IMR-90 (cell line): ENCODE measurements at regions not wholly inside any gene's neighbourhood (a gene's known extent, or its start where the extent isn't known, plus 50 kb on each side); places are given as distances from the start of the nearest gene placed in this dataset.

Source experiments
- ATAC-seq: fragments of 200-7000 bp; cut with Tn5 transposase; 2 replicates; pipeline ENCODE4 v1.9.1; 2020; ENCODE audit warnings: low read depth, mild to moderate bottlenecking, moderate library complexity
- BruUV-seq: library from RNA; stranded (reverse); fragments of 400-500 nt; replicated peaks from 2 replicates; lab custom pipeline; 2021; lab: Mats Ljungman, UMichigan
- CTCF ChIA-PET: fragments of 300-600 bp; formaldehyde crosslinking; extraction: SDS; loops from one replicate; lab custom pipeline; 2021; ENCODE audit warnings: antibody characterized with exemption; lab: Yijun Ruan, JAX
- POLR2A ChIA-PET: fragments of 300-600 bp; sonication (Branson Sonifier 250); formaldehyde crosslinking; loops from one replicate; lab custom pipeline; 2022; ENCODE audit warnings: antibody characterized with exemption; ENCODE audit not compliant: unreplicated experiment; lab: Charles Lee
- DNase-seq: peaks from one replicate; pipeline ENCODE4 v3.0.0; 2013
- H2AFZ ChIP-seq: replicated peaks from 2 replicates; pipeline ENCODE3; 2013; ENCODE audit warnings: low read length, mild to moderate bottlenecking; ENCODE audit not compliant: poor library complexity
- H2AK5ac ChIP-seq: 2 replicates; pipeline ENCODE4 v1.6.1; 2013; ENCODE audit warnings: low read depth, low read length, inconsistent platforms
- H2AK9ac ChIP-seq: replicated peaks from 2 replicates; pipeline ENCODE3; 2013; ENCODE audit warnings: mild to moderate bottlenecking, low read depth, low read length, moderate library complexity; ENCODE audit not compliant: poor library complexity
- H2BK120ac ChIP-seq: 2 replicates; pipeline ENCODE4 v1.6.1; 2013; ENCODE audit warnings: low read depth, low read length, inconsistent platforms
- H2BK15ac ChIP-seq: 3 replicates; pipeline ENCODE4 v1.6.1; 2013; ENCODE audit warnings: low read depth, low read length, inconsistent platforms
- H2BK20ac ChIP-seq: 2 replicates; pipeline ENCODE4 v1.6.1; 2013; ENCODE audit warnings: low read depth, mild to moderate bottlenecking, inconsistent platforms, low read length, moderate library complexity
- H2BK5ac ChIP-seq: 2 replicates; pipeline ENCODE4 v1.6.1; 2013; ENCODE audit warnings: mild to moderate bottlenecking, low read depth, low read length, inconsistent platforms; ENCODE audit not compliant: poor library complexity, severe bottlenecking
- H3K14ac ChIP-seq: replicated peaks from 2 replicates; pipeline ENCODE4 v1.6.1; 2013; ENCODE audit warnings: low read depth, low read length, inconsistent platforms
- H3K18ac ChIP-seq: 2 replicates; pipeline ENCODE4 v1.6.1; 2013; ENCODE audit warnings: low read depth, low read length, control low read depth
- H3K23ac ChIP-seq: 2 replicates; pipeline ENCODE4 v1.6.1; 2013; ENCODE audit warnings: low read depth, low read length, inconsistent platforms
- H3K27ac ChIP-seq: 2 replicates; pipeline ENCODE4 v1.5.1; 2013; ENCODE audit warnings: mild to moderate bottlenecking, control low read depth, low read length; ENCODE audit not compliant: insufficient read depth
- H3K27me3 ChIP-seq: 2 replicates; pipeline ENCODE4 v1.6.1; 2013; ENCODE audit warnings: low read length; ENCODE audit not compliant: control insufficient read depth, insufficient read depth
- H3K36me3 ChIP-seq: 2 replicates; pipeline ENCODE4 v1.6.1; 2013; ENCODE audit warnings: low read length, mixed read lengths; ENCODE audit not compliant: control insufficient read depth, insufficient read depth
- H3K4ac ChIP-seq: 2 replicates; pipeline ENCODE4 v1.6.1; 2013; ENCODE audit warnings: low read depth, low read length, inconsistent platforms
- H3K4me1 ChIP-seq: 2 replicates; pipeline ENCODE4 v1.6.1; 2013; ENCODE audit warnings: low read length, mixed read lengths; ENCODE audit not compliant: control insufficient read depth, insufficient read depth
- H3K4me2 ChIP-seq: 2 replicates; pipeline ENCODE4 v1.6.1; 2013; ENCODE audit warnings: low read depth, mild to moderate bottlenecking, control low read depth, low read length, moderate library complexity
- H3K4me3 ChIP-seq: 2 replicates; pipeline ENCODE4 v1.5.1; 2013; ENCODE audit warnings: low read depth, mild to moderate bottlenecking, control low read depth, low read length, moderate library complexity; ENCODE audit not compliant: insufficient read depth
- H3K56ac ChIP-seq: 2 replicates; pipeline ENCODE4 v1.6.1; 2013; ENCODE audit warnings: low read length, inconsistent platforms; ENCODE audit not compliant: insufficient read depth; ENCODE audit errors: extremely low read depth
- H3K79me1 ChIP-seq, 2 experiments: 2 replicates each; pipeline ENCODE4 v1.6.1; 2013; ENCODE audit warnings: low read length in 2 of 2, inconsistent platforms in 1 of 2, low read depth in 1 of 2
- H3K9ac ChIP-seq: 2 replicates; pipeline ENCODE4 v1.6.1; 2013; ENCODE audit warnings: low read depth, low read length, control low read depth
- H3K9me1 ChIP-seq: 2 replicates; pipeline ENCODE4 v1.6.1; 2013; ENCODE audit warnings: low read length, inconsistent platforms; ENCODE audit not compliant: insufficient read depth
- H3K9me3 ChIP-seq: 2 replicates; pipeline ENCODE4 v1.6.1; 2013; ENCODE audit warnings: low read length; ENCODE audit not compliant: control insufficient read depth, insufficient read depth
- H4K20me1 ChIP-seq: 2 replicates; pipeline ENCODE4 v1.6.1; 2013; ENCODE audit warnings: low read length, inconsistent platforms; ENCODE audit not compliant: insufficient read depth
- H4K5ac ChIP-seq: 2 replicates; pipeline ENCODE4 v1.6.1; 2013; ENCODE audit warnings: mild to moderate bottlenecking, low read depth, low read length, control low read depth
- H4K8ac ChIP-seq, 2 experiments: 2 replicates each; pipeline ENCODE4 v1.6.1; 2013; ENCODE audit warnings: low read depth in 2 of 2, low read length in 2 of 2, control low read depth in 1 of 2, inconsistent platforms in 1 of 2
- H4K91ac ChIP-seq: 2 replicates; pipeline ENCODE4 v1.6.1; 2013; ENCODE audit warnings: low read depth, low read length, inconsistent platforms; ENCODE audit not compliant: insufficient read depth
- BHLHE40 ChIP-seq: fragments of 150-350 bp; IDR thresholded peaks from 2 replicates; pipeline ENCODE4 v1.6.1; 2016; ENCODE audit warnings: mild to moderate bottlenecking, low read depth, low read length
- CEBPB ChIP-seq: IDR thresholded peaks from 2 replicates; pipeline ENCODE4 v1.6.1; 2012; ENCODE audit warnings: low read depth, low read length, improper control_type of control experiment
- CHD1 ChIP-seq: IDR thresholded peaks from 2 replicates; pipeline ENCODE4 v1.6.1; 2012; ENCODE audit warnings: low read depth, low read length, improper control_type of control experiment
- ELK1 ChIP-seq: fragments of 150-350 bp; IDR thresholded peaks from 2 replicates; pipeline ENCODE4 v1.6.1; 2016; ENCODE audit warnings: low read depth, mild to moderate bottlenecking, low read length, moderate library complexity, borderline replicate concordance
- FOS ChIP-seq: fragments of 150-350 bp; IDR thresholded peaks from 2 replicates; pipeline ENCODE4 v1.6.1; 2016; ENCODE audit warnings: low read depth, low read length
- MAFK ChIP-seq: IDR thresholded peaks from 2 replicates; pipeline ENCODE4 v1.6.1; 2012; ENCODE audit warnings: low read depth, low read length, improper control_type of control experiment
- MAZ ChIP-seq: IDR thresholded peaks from 2 replicates; pipeline ENCODE4 v1.6.1; 2012; ENCODE audit warnings: low read depth, mild to moderate bottlenecking, low read length, improper control_type of control experiment, moderate library complexity, borderline replicate concordance
- MXI1 ChIP-seq: IDR thresholded peaks from 2 replicates; pipeline ENCODE4 v1.6.1; 2012; ENCODE audit warnings: low read depth, mild to moderate bottlenecking, low read length, moderate library complexity, borderline replicate concordance
- NFE2L2 ChIP-seq: fragments of 150-350 bp; IDR thresholded peaks from 2 replicates; pipeline ENCODE4 v1.6.1; 2016; ENCODE audit warnings: low read depth, mild to moderate bottlenecking, low read length
- POLR2A ChIP-seq: IDR thresholded peaks from 2 replicates; pipeline ENCODE4 v1.6.1; 2012; ENCODE audit warnings: mild to moderate bottlenecking, low read depth, low read length
- RAD21 ChIP-seq: IDR thresholded peaks from 2 replicates; pipeline ENCODE4 v1.6.1; 2012; ENCODE audit warnings: low read length, improper control_type of control experiment
- RCOR1 ChIP-seq: IDR thresholded peaks from 2 replicates; pipeline ENCODE4 v1.6.1; 2012; ENCODE audit warnings: mild to moderate bottlenecking, low read length, improper control_type of control experiment; ENCODE audit not compliant: insufficient replicate concordance
- RFX5 ChIP-seq: IDR thresholded peaks from 2 replicates; pipeline ENCODE4 v1.8.0; 2012; ENCODE audit warnings: low read depth, mild to moderate bottlenecking, low read length, moderate library complexity
- SMC3 ChIP-seq: fragments of 150-350 bp; IDR thresholded peaks from 2 replicates; pipeline ENCODE4 v1.6.1; 2016; ENCODE audit warnings: low read depth, mild to moderate bottlenecking, antibody characterized with exemption, low read length, moderate library complexity
- USF2 ChIP-seq: fragments of 150-350 bp; IDR thresholded peaks from 2 replicates; pipeline ENCODE4 v1.6.1; 2017; ENCODE audit warnings: mild to moderate bottlenecking, antibody characterized with exemption, low read length, low read depth
- WGBS, 2 experiments: methylation state at CpG; one replicate each; pipeline versions ENCODE4 v1.1.5 to v1.1.7; 2013; ENCODE audit warnings: missing lambda C conversion rate in 2 of 2; ENCODE audit not compliant: insufficient read length in 1 of 2; ENCODE audit errors: extremely low coverage in 2 of 2; 5-methylcytosine and 5-hydroxymethylcytosine counted together
- dilution Hi-C: fragments of 300-500 bp; cut with HindIII; formaldehyde crosslinking; loops from one replicate; pipeline ENCODE4 v1.14.3; 2018; ENCODE audit warnings: low sequenced_read_pairs; ENCODE audit not compliant: unreplicated experiment
- in situ Hi-C: fragments of 300-500 bp; cut with MboI; formaldehyde crosslinking; loops from 3 replicates; pipeline ENCODE4 v1.14.3; 2019; ENCODE audit warnings: low sequenced_read_pairs, inconsistent platforms, mixed read lengths
- intact Hi-C: fragments of 100-400 bp; cut with micrococcal nuclease; formaldehyde crosslinking; loops from 2 replicates; pipeline ENCODE4 v1.10.0; 2022

GRCh38 chrX:19194285-19195242 is 72.3 kb upstream of the ADGRG2 start:
- no TSS peak for BruUV-seq
- Histone ChIP-seq H4K5ac (no peak overlapping the region), H2AK9ac (no peak overlapping the region), H4K91ac (no peak overlapping the region), H3K27ac (no peak overlapping the region), H2BK20ac (no peak overlapping the region), H2BK5ac (no peak overlapping the region), H3K27me3 (no peaks in the 10 kb centered on the region), H3K14ac (no peak overlapping the region), H3K9ac (no peak overlapping the region), H3K4me1 (no peaks in the 10 kb centered on the region), H3K9me1 (no peaks in the 10 kb centered on the region), H3K56ac (no peak overlapping the region), H2AK5ac (no peak overlapping the region), H3K79me1 (no peaks in the 10 kb centered on the region), H3K18ac (no peak overlapping the region), H2BK120ac (no peak overlapping the region), H3K23ac (no peak overlapping the region), H2BK15ac (no peak overlapping the region), H4K20me1 (no peaks in the 10 kb centered on the region), H3K4me2 (no peak overlapping the region), H4K8ac (no peak overlapping the region), H3K36me3 (no peaks in the 10 kb centered on the region), H3K4ac (no peak overlapping the region), H2AFZ (no peak overlapping the region), H3K9me3 (no peaks in the 10 kb centered on the region), H3K4me3 (no peak overlapping the region)
- intact Hi-C loops: no loop called here
- DNase-seq (no peak), ATAC-seq (no peak)
- dilution Hi-C loops: no loop called here
- CTCF ChIA-PET: no interaction called here
- POLR2A ChIA-PET: no interaction called here
- in situ Hi-C loops: no loop called here
- 40% methylated on average over 1 of the region's 9 CpGs; no CpG with 5 or more reads in 1 of the 2 experiments for WGBS, 2 experiments
- no peak for TF ChIP-seq MAFK
- no peak for TF ChIP-seq CEBPB
- no peak for TF ChIP-seq MAZ
- no peak for TF ChIP-seq MXI1
- TF ChIP-seq CHD1: no peak
- TF ChIP-seq NFE2L2: no peak
- no peak for TF ChIP-seq SMC3
- TF ChIP-seq RCOR1: no peak
- no peak for TF ChIP-seq ELK1
- no peak for TF ChIP-seq BHLHE40
- no peak for TF ChIP-seq RFX5
- no peak for TF ChIP-seq USF2
- no peak for TF ChIP-seq FOS
- TF ChIP-seq RAD21: no peak
- no peak for TF ChIP-seq POLR2A
